ENCODE measurements at regions not wholly inside any gene's neighbourhood (a gene's known extent, or its start where the extent isn't known, plus 50 kb on each side); places are given as distances from the start of the nearest gene placed in this dataset.

GRCh38 chr20:50313827-50314677 is 123.4 kb downstream of the CEBPB start:
- no peak for DNase-seq

DNA sequence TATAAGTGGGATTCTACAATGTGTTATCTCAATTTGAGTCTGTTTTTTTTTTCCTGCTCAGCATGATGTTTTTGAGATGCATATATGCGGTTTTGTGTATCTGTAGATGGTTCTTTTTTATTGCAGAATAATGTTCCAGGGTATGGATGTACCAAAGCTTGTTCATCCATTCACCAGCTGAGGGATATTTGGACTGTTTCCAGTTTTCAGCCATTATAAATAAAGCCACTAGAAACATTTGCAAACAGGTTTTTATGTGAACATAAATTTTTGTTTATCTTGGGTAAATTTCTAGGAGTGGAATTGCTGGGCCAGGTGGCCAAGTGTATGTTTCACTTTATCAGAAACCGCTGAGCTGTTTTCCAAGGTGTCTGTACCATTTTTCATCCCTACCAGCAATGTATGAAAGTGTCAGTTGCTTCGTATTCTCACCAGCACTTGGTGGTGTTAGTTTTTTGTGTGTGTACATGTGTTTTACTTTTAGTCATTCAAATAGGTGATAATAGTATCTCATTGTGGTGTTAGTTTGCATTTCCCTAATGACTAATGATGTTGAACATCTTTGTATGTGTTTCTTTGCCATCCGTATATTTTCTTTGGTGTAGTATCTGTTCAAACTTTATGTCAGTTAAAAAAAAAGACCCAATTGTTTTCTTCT is 124.2 kb downstream of the CEBPB start:
- no peak for DNase-seq

GRCh38 chr20:50315586-50316551 is 125.2 kb downstream of the CEBPB start:
- no peak for DNase-seq

DNA sequence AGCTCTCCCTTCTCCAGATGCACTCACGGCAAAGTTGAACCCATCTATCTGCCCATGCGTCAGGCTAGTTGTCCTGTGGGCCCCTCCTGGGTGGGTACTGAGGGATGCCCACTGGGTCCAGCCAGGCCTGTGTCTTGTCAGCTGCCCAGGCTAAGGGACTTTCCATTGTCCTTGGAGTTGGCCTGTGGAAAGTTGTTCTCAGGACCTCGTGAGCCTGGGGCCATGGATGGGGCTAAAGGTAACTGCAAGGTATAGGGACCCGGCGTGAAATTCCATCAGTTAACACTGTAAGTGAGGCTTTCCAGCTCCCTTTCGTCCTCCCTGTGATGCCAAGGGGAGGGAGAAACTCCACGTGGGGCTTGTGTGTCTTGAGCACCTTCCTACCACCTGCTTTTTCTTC is 126.5 kb downstream of the CEBPB start:
- DNase-seq: no peak

- DNase-seq: no peak
Measured at GRCh38 chr20:50317609-50318008, 127.0 kb downstream of the CEBPB start.

DNA sequence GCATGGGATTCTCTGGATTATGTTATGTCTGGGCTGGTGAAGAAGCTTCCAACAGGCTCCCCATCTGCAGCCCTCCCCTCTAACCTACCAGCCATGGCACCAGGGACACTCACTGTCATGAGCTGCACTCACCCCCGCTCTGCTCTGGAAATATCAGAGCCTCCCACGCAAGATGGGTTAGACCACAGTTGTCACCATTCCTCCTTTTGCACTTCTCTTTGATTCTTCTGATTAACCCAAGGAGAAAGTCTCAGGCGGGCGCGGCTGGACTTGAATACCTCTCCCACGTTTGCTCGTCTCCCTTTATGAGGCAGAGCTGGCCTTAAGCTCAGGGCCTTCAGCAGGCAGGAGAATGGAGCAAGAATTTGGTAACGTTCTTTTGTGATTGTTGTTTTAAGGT is 128.1 kb downstream of the CEBPB start:
- DNase-seq: no peak

DNA sequence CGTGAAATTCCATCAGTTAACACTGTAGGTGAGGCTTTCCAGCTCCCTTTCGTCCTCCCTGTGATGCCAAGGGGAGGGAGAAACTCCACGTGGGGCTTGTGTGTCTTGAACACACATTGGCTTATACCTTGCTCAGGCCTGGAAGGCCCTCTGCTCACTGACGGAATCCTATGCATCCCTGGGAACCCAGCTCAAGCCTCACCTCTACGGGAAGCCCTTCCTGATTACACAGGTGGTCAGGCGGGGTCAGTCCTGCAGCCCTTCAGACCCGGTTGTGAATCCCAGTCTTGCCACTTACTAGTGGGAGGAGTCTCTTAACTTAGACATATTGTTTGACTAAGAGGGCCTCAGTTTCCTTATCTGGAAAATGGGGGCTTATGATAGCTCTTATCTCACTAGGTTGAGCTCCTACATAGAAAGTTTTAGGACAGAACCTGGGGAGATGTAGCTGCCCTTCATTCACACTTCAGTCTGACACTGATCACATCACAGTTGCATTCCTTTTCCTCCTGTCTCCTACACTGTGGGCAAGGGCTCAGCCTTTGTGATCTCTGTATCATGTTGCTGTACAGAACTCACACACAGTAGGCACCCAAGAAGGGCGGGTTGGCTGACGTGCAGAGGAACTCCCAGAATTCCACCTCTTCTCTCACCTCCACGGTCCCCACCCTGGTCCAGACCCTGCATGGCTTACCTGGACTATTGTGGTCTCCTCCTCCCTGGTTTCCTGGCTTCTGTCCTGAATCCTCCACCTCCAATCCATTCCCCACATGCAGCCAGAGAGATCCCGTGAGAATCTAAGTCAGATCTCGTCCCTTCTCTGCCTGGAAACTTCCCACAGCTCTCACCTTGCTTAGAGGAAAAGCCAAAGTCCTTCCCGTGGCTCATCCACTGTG is 129.6 kb downstream of the CEBPB start:
- DNase-seq: no peak

- no peak for DNase-seq
Measured at GRCh38 chr20:50320901-50321796, 130.5 kb downstream of the CEBPB start.

- DNase-seq: no peak
Measured at GRCh38 chr20:50321797-50322480, 131.3 kb downstream of the CEBPB start.

- no peak for DNase-seq
Measured at GRCh38 chr20:50322703-50323131, 132.1 kb downstream of the CEBPB start.

GRCh38 chr20:50323209-50323608 is 132.6 kb downstream of the CEBPB start:
- no peak for DNase-seq

DNA sequence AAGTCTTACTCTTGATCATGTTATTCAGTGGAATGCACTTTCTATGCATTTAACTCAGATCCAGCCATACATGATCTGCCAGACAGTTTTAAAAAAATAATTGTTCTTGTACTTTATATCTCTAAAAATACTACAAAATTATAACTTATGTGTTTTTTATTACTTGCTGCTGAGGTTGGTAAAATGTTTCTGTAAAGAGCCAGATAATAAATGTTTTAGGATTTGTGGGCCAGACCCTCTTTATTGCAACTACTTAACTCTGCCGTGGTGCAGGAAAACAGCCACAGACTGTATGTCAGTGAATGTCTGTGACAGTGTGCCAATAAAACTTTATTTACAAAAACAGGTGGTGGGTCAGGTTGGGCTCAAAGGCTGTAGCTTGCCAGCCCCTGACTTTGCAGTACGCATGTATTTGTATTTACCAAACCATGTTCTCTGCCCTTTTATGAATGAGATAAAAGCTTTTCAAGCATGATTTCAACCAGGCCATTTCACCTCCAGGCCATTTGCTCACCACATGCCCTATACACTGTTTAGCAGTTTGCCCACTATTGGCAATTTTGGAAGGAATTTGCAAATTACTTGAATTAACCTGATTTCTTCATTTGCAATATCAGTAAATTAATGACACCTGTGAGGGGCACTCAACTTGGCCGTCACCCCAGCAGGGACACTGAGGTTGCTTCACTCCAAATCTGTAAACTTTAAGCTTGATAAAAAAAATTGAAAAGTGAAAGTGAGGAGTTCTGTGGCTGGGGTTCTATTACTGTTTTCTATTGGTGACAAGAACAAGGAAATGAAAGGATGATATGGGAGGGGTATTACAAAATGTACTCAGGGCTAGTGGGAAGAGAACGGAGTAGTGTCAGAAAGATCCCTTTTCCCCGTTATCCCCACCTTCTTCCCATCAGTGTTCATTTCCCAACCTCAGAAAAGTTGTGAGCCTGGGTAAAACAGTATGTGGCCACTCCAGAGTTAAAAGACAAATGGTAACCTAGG is 133.4 kb downstream of the CEBPB start:
- DNase-seq: no peak

GRCh38 chr20:50325215-50325614 is 134.6 kb downstream of the CEBPB start:
- DNase-seq: no peak

- no peak for DNase-seq
Measured at GRCh38 chr20:50325651-50326050, 135.0 kb downstream of the CEBPB start.

DNA sequence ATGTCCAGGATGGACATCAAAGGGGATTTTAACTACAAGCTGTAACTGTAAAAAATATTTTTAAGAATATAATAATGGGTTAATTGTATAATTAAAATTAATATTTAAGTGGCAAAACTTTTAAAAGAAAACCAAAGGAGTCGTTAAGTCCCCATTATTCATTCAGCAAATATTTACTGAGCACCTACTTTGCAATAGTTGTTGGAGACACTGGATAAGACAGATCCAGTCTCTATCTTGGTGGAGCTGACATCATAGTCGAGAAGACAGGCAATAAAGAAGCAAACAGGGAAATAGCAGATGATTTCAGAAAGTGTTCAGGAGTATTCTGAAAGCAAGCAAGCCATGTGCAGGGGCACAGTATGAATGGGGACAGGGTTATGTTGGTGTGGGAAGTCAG is 137.0 kb downstream of the CEBPB start:
- no peak for DNase-seq

DNA sequence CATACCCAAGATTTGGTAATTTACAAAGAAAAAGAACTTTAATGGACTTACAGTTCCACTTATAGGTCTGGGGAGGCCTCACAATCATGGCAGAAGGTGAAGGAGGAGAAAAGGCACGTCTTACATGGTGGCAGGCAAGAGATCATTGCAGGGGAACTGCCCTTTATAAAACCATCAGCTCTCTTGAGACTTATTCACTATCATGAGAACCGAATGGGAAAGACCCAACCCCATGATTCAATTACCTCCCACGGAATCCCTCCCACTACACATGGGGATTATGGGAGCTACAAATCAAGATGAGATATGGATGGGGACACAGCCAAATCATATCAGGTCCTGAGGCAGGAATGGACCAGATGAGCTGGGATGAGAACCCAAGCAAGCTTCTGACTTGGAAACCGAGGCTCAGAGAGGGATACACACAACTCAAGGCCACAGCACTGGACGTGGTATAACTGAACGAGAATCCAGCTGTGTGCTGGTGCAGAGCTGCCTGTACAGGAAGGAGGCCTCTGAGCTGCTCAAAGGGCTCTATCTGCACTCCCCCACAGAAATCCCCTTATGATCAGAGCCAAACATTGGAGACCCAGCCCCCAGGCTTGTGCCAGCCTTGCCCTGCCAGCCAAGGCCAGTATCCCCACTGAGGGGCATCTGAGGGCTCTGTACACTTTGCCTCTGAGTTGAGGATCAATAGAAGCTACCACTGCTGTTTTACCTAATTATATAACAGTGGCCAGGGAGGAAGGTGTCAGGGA is 137.8 kb downstream of the CEBPB start:
- no peak for DNase-seq

GRCh38 chr20:50328996-50329898 is 138.6 kb downstream of the CEBPB start:
- DNase-seq: no peak

Measured in activated naive CD4-positive, alpha-beta T cell (primary cell).